Neural progenitor cell (in vitro differentiated cells): ENCODE measurements at regions not wholly inside any gene's neighbourhood (a gene's known extent, or its start where the extent isn't known, plus 50 kb on each side); places are given as distances from the start of the nearest gene placed in this dataset.
"Not testable (repeated sequence)": the region's sequence is repeated elsewhere in the genome, so short reads cannot be mapped to it uniquely, and the experiment has no call there.

Source experiments
- DNase-seq: peaks from one replicate; pipeline ENCODE4 v3.0.0-alpha.2; 2016; ENCODE audit warnings: low spot score
- H2AFZ ChIP-seq: fragments of 200-600 bp; sonication (generic); replicated peaks from 2 replicates; pipeline ENCODE4 v1.6.1; 2016; ENCODE audit warnings: antibody characterized with exemption
- H3F3A ChIP-seq: fragments of 200-600 bp; sonication (generic); 2 replicates; pipeline ENCODE4 v1.6.1; 2016; ENCODE audit warnings: antibody characterized with exemption, low read depth
- H3K27ac ChIP-seq: fragments of 200-600 bp; sonication (generic); 2 replicates; pipeline ENCODE4 v1.5.1; 2016; ENCODE audit warnings: mild to moderate bottlenecking
- H3K27me3 ChIP-seq: fragments of 200-600 bp; sonication (generic); 2 replicates; pipeline ENCODE4 v1.6.1; 2016; ENCODE audit warnings: mild to moderate bottlenecking, moderate library complexity
- H3K36me3 ChIP-seq: fragments of 200-600 bp; sonication (generic); 2 replicates; pipeline ENCODE4 v1.5.1; 2016
- H3K4me1 ChIP-seq: fragments of 200-600 bp; sonication (generic); 2 replicates; pipeline ENCODE4 v1.6.1; 2016; ENCODE audit warnings: mixed run types
- H3K4me2 ChIP-seq: fragments of 200-600 bp; sonication (generic); 2 replicates; pipeline ENCODE4 v1.6.1; 2016
- H3K4me3 ChIP-seq: fragments of 200-600 bp; sonication (generic); 2 replicates; pipeline ENCODE4 v1.5.1; 2016
- H3K79me2 ChIP-seq: fragments of 200-600 bp; sonication (generic); 2 replicates; pipeline ENCODE4 v1.6.1; 2016; ENCODE audit warnings: low read depth
- H3K9ac ChIP-seq: fragments of 200-600 bp; sonication (generic); 2 replicates; pipeline ENCODE4 v1.6.1; 2016
- H3K9me3 ChIP-seq: fragments of 200-600 bp; sonication (generic); 2 replicates; pipeline ENCODE4 v1.5.1; 2016; ENCODE audit warnings: low read depth
- H4K20me1 ChIP-seq: fragments of 200-600 bp; sonication (generic); 2 replicates; pipeline ENCODE4 v1.6.1; 2016; ENCODE audit warnings: low read depth
- H3K27ac Mint-ChIP-seq: 3 replicates; pipeline ENCODE4 v1.8.0; 2021; ENCODE audit warnings: mixed read lengths
- H3K27me3 Mint-ChIP-seq: 2 replicates; pipeline ENCODE4 v1.8.0; 2022; ENCODE audit warnings: low read depth, mild to moderate bottlenecking, inconsistent platforms, moderate library complexity, mixed read lengths; ENCODE audit not compliant: insufficient read depth
- H3K36me3 Mint-ChIP-seq: 3 replicates; pipeline ENCODE4 v1.8.0; 2021; ENCODE audit warnings: mixed read lengths
- H3K4me1 Mint-ChIP-seq: 3 replicates; pipeline ENCODE4 v1.8.0; 2021; ENCODE audit warnings: mixed read lengths
- H3K4me3 Mint-ChIP-seq: 3 replicates; pipeline ENCODE4 v1.8.0; 2021; ENCODE audit warnings: mild to moderate bottlenecking, moderate library complexity, mixed read lengths
- H3K9me3 Mint-ChIP-seq: 3 replicates; pipeline ENCODE4 v1.8.0; 2020; ENCODE audit warnings: mixed read lengths
- CTCF ChIP-seq: fragments of 200-600 bp; sonication (generic); IDR thresholded peaks from 2 replicates; pipeline ENCODE4 v1.5.1; 2017; ENCODE audit warnings: antibody characterized with exemption, mild to moderate bottlenecking
- EZH2 ChIP-seq: fragments of 200-600 bp; sonication (generic); IDR thresholded peaks from 2 replicates; pipeline ENCODE4 v1.6.1; 2017; ENCODE audit warnings: antibody characterized with exemption, mild to moderate bottlenecking, moderate library complexity
- EZH2phosphoT487 ChIP-seq: fragments of 200-600 bp; sonication (generic); IDR thresholded peaks from 2 replicates; pipeline ENCODE4 v1.6.1; 2017; ENCODE audit warnings: antibody characterized with exemption

- H4K20me1 ChIP-seq, result no peaks in the 10 kb centered on the region
- no peaks in the 10 kb centered on the region for H3K79me2 ChIP-seq
- H3K27me3 ChIP-seq, result no peaks in the 10 kb centered on the region
- H3K4me3 ChIP-seq, result no peak overlapping the region
- H2AFZ ChIP-seq, result no peak overlapping the region
- H3K9ac ChIP-seq, result no peak overlapping the region
- Mint-ChIP-seq H3K27ac (no peak overlapping the region), H3K9me3 (peaks cover 2% of the 10 kb centered on the region), H3K36me3 (no peaks in the 10 kb centered on the region), H3K4me1 (peaks cover 5% of the 10 kb centered on the region), H3K27me3 (no peaks in the 10 kb centered on the region), H3K4me3 (no peak overlapping the region)
- TF ChIP-seq EZH2phosphoT487 (no peak), CTCF (no peak), EZH2 (no peak)
- DNase-seq, result no peak
- no peaks in the 10 kb centered on the region for H3F3A ChIP-seq
- H3K4me2 ChIP-seq, result no peak overlapping the region
- H3K4me1 ChIP-seq, result no peaks in the 10 kb centered on the region
- H3K9me3 ChIP-seq, result no peaks in the 10 kb centered on the region
- no peak overlapping the region for H3K27ac ChIP-seq
- no peaks in the 10 kb centered on the region for H3K36me3 ChIP-seq
Observed at GRCh38 chr2:37740164-37740739, 68.8 kb upstream of the CDC42EP3 start.

- TF ChIP-seq CTCF, result no peak
- TF ChIP-seq EZH2, result no peak
- no peak for TF ChIP-seq EZH2phosphoT487
- H3K36me3 ChIP-seq, result no peaks in the 10 kb centered on the region
- no peaks in the 10 kb centered on the region for H3K4me1 ChIP-seq
- H3K9me3 ChIP-seq, result no peaks in the 10 kb centered on the region
- no peaks in the 10 kb centered on the region for H4K20me1 ChIP-seq
- no peak overlapping the region for H3K4me2 ChIP-seq
- H3K4me3 ChIP-seq, result no peak overlapping the region
- no peak for DNase-seq
- Mint-ChIP-seq H3K27ac (no peak overlapping the region), H3K27me3 (no peaks in the 10 kb centered on the region), H3K4me3 (no peak overlapping the region), H3K36me3 (no peaks in the 10 kb centered on the region), H3K9me3 (no peaks in the 10 kb centered on the region), H3K4me1 (no peaks in the 10 kb centered on the region)
- no peaks in the 10 kb centered on the region for H3K79me2 ChIP-seq
- H3K27me3 ChIP-seq, result no peaks in the 10 kb centered on the region
- H3K9ac ChIP-seq, result no peak overlapping the region
- H3F3A ChIP-seq, result no peaks in the 10 kb centered on the region
- no peak overlapping the region for H3K27ac ChIP-seq
- H2AFZ ChIP-seq, result no peak overlapping the region
Observed at GRCh38 chr2:37742286-37742685, 70.8 kb upstream of the CDC42EP3 start.

GRCh38 chr2:37744010-37744409 lies 72.6 kb upstream of the CDC42EP3 start:
- no peaks in the 10 kb centered on the region for H4K20me1 ChIP-seq
- H3F3A ChIP-seq, result no peaks in the 10 kb centered on the region
- H3K4me1 Mint-ChIP-seq, result peaks cover 2% of the 10 kb centered on the region
- DNase-seq, result no peak
- H3K4me2 ChIP-seq, result no peak overlapping the region
- H3K36me3 ChIP-seq, result no peaks in the 10 kb centered on the region
- H3K9me3 ChIP-seq, result no peaks in the 10 kb centered on the region
- no peaks in the 10 kb centered on the region for H3K27me3 ChIP-seq
- H3K4me1 ChIP-seq, result peaks cover 9% of the 10 kb centered on the region
- H3K27ac ChIP-seq, result no peak overlapping the region
- H3K4me3 ChIP-seq, result no peak overlapping the region
- no peak overlapping the region for H3K9ac ChIP-seq
- no peak overlapping the region for H2AFZ ChIP-seq
- no peak overlapping the region for H3K4me3 Mint-ChIP-seq
- H3K9me3 Mint-ChIP-seq, result no peaks in the 10 kb centered on the region
- no peak for TF ChIP-seq CTCF
- TF ChIP-seq EZH2, result no peak
- TF ChIP-seq EZH2phosphoT487, result no peak
- no peaks in the 10 kb centered on the region for H3K27me3 Mint-ChIP-seq
- no peaks in the 10 kb centered on the region for H3K36me3 Mint-ChIP-seq
- no peaks in the 10 kb centered on the region for H3K79me2 ChIP-seq
- H3K27ac Mint-ChIP-seq, result no peak overlapping the region

- not testable (repeated sequence) for H3K9me3 ChIP-seq, H3K79me2 ChIP-seq, H3K27me3 Mint-ChIP-seq, H3K9me3 Mint-ChIP-seq, H4K20me1 ChIP-seq, DNase-seq, H3K4me1 ChIP-seq, H3F3A ChIP-seq, H3K9ac ChIP-seq, H3K4me3 Mint-ChIP-seq, H3K4me2 ChIP-seq, H3K27me3 ChIP-seq, H3K4me3 ChIP-seq, H3K27ac ChIP-seq, H3K4me1 Mint-ChIP-seq, H2AFZ ChIP-seq, H3K27ac Mint-ChIP-seq, H3K36me3 Mint-ChIP-seq, H3K36me3 ChIP-seq
Observed at GRCh38 chr2:37744961-37745360, 73.5 kb upstream of the CDC42EP3 start.

GRCh38 chr2:37746011-37746410 lies 74.6 kb upstream of the CDC42EP3 start:
- not testable (repeated sequence) for H3K4me3 Mint-ChIP-seq, H3K27ac Mint-ChIP-seq, H2AFZ ChIP-seq, H3K4me3 ChIP-seq, H3K9me3 Mint-ChIP-seq, H3K4me1 ChIP-seq, H3K79me2 ChIP-seq, H3K27me3 Mint-ChIP-seq, H3K36me3 Mint-ChIP-seq, H3K27me3 ChIP-seq, H3K9me3 ChIP-seq, H3F3A ChIP-seq, H3K4me2 ChIP-seq, H3K27ac ChIP-seq, H3K9ac ChIP-seq, DNase-seq, H4K20me1 ChIP-seq, H3K4me1 Mint-ChIP-seq, H3K36me3 ChIP-seq
